ENCODE measurements at regions not wholly inside any gene's neighbourhood (a gene's known extent, or its start where the extent isn't known, plus 50 kb on each side); places are given as distances from the start of the nearest gene placed in this dataset.

GRCh38 chr16:79873825-79874224 is 273.3 kb upstream of the MAF start:
- no peaks in the 10 kb centered on the region for H3K4me1 ChIP-seq (ENCODE audit: control insufficient read depth, insufficient read depth, low read length)
- H3K27ac ChIP-seq (ENCODE audit: low read length), result no peak overlapping the region
- H3K36me3 ChIP-seq (ENCODE audit: control insufficient read depth, insufficient read depth, low read length), result no peaks in the 10 kb centered on the region
- ChIA-PET POLR2A (no interaction called here), CTCF (no interaction called here)
- H3K4me3 ChIP-seq (ENCODE audit: low read depth in 2 of 2, low read length in 2 of 2), result no peak overlapping the region
- TF ChIP-seq SIN3A (IDR thresholded peaks at IDR 0.05; ENCODE audit: borderline replicate concordance, insufficient read depth, low read depth, low read length), result no peak
- no peaks in the 10 kb centered on the region for H3K9me3 ChIP-seq (ENCODE audit: control insufficient read depth, insufficient read depth, low read depth, low read length)
- intact Hi-C loops (cut with micrococcal nuclease; ENCODE audit: unreplicated experiment) (no loop called here), in situ Hi-C loops (cut with HindIII; ENCODE audit: low pct_unique_long_range_greater_than_20kb, low sequenced_read_pairs) (no loop called here)
- no TSS peak for BruUV-seq (replicated peaks)
- DNase-seq (ENCODE audit: low read depth, low spot score), result no peak
- no peaks in the 10 kb centered on the region for H3K27me3 ChIP-seq (ENCODE audit: control insufficient read depth, insufficient read depth, low read length)
- ATAC-seq, result no peak

DNA sequence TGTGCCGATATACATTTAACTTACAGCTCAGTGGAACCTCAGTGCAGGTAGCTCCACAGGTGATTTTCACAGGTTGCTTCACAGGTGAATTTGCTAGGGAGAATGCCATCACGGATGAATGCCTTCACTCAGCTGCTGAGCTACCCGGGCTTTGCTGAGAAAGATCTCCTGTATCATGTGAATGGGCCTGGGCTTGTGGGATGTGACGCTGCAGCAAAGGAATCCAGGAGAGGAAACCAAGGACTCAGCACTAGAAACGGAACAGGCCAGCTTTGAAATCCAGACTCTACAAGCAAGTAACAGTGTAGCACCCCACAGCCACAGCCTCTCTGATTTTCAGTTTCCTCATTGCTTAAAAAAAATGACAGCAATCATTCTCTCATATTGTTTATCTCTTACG is 271.4 kb upstream of the MAF start:
- ChIA-PET POLR2A (no interaction called here), CTCF (no interaction called here)
- TF ChIP-seq TCF7L2 (IDR thresholded peaks at IDR 0.05; ENCODE audit: low read depth, low read length) (no peak), SIN3A (IDR thresholded peaks at IDR 0.05; ENCODE audit: borderline replicate concordance, insufficient read depth, low read depth, low read length) (no peak), POLR2AphosphoS5 (IDR thresholded peaks at IDR 0.05; ENCODE audit: low read depth, low read length) (no peak)
- TF ChIP-seq, protein P1, sequence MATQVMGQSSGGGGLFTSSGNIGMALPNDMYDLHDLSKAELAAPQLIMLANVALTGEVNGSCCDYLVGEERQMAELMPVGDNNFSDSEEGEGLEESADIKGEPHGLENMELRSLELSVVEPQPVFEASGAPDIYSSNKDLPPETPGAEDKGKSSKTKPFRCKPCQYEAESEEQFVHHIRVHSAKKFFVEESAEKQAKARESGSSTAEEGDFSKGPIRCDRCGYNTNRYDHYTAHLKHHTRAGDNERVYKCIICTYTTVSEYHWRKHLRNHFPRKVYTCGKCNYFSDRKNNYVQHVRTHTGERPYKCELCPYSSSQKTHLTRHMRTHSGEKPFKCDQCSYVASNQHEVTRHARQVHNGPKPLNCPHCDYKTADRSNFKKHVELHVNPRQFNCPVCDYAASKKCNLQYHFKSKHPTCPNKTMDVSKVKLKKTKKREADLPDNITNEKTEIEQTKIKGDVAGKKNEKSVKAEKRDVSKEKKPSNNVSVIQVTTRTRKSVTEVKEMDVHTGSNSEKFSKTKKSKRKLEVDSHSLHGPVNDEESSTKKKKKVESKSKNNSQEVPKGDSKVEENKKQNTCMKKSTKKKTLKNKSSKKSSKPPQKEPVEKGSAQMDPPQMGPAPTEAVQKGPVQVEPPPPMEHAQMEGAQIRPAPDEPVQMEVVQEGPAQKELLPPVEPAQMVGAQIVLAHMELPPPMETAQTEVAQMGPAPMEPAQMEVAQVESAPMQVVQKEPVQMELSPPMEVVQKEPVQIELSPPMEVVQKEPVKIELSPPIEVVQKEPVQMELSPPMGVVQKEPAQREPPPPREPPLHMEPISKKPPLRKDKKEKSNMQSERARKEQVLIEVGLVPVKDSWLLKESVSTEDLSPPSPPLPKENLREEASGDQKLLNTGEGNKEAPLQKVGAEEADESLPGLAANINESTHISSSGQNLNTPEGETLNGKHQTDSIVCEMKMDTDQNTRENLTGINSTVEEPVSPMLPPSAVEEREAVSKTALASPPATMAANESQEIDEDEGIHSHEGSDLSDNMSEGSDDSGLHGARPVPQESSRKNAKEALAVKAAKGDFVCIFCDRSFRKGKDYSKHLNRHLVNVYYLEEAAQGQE (IDR thresholded peaks at IDR 0.05; ENCODE audit: insufficient read depth in 1 of 2, low read depth in 2 of 2, low read length in 1 of 2), result no peak
- TF ChIP-seq, protein P2, sequence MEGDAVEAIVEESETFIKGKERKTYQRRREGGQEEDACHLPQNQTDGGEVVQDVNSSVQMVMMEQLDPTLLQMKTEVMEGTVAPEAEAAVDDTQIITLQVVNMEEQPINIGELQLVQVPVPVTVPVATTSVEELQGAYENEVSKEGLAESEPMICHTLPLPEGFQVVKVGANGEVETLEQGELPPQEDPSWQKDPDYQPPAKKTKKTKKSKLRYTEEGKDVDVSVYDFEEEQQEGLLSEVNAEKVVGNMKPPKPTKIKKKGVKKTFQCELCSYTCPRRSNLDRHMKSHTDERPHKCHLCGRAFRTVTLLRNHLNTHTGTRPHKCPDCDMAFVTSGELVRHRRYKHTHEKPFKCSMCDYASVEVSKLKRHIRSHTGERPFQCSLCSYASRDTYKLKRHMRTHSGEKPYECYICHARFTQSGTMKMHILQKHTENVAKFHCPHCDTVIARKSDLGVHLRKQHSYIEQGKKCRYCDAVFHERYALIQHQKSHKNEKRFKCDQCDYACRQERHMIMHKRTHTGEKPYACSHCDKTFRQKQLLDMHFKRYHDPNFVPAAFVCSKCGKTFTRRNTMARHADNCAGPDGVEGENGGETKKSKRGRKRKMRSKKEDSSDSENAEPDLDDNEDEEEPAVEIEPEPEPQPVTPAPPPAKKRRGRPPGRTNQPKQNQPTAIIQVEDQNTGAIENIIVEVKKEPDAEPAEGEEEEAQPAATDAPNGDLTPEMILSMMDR (IDR thresholded peaks at IDR 0.05), result no peak
- intact Hi-C loops (cut with micrococcal nuclease; ENCODE audit: unreplicated experiment), result no loop called here
- no peaks in the 10 kb centered on the region for H3K9me3 ChIP-seq (ENCODE audit: control insufficient read depth, insufficient read depth, low read depth, low read length)
- no peaks in the 10 kb centered on the region for H3K27me3 ChIP-seq (ENCODE audit: control insufficient read depth, insufficient read depth, low read length)
- no TSS peak for BruUV-seq (replicated peaks)
- no peak for DNase-seq (ENCODE audit: low read depth, low spot score)
- H3K4me3 ChIP-seq (ENCODE audit: low read depth in 2 of 2, low read length in 2 of 2), result no peak overlapping the region
- no peaks in the 10 kb centered on the region for H3K36me3 ChIP-seq (ENCODE audit: control insufficient read depth, insufficient read depth, low read length)
- no peak overlapping the region for H3K27ac ChIP-seq (ENCODE audit: low read length)
- in situ Hi-C loops (cut with HindIII; ENCODE audit: low pct_unique_long_range_greater_than_20kb, low sequenced_read_pairs), result no loop called here
- no peaks in the 10 kb centered on the region for H3K4me1 ChIP-seq (ENCODE audit: control insufficient read depth, insufficient read depth, low read length)
- no peak for ATAC-seq

- TF ChIP-seq SIN3A (IDR thresholded peaks at IDR 0.05; ENCODE audit: borderline replicate concordance, insufficient read depth, low read depth, low read length) (no peak), TCF7L2 (IDR thresholded peaks at IDR 0.05; ENCODE audit: low read depth, low read length) (no peak), POLR2AphosphoS5 (IDR thresholded peaks at IDR 0.05; ENCODE audit: low read depth, low read length) (no peak)
- TF ChIP-seq, protein P2 (IDR thresholded peaks at IDR 0.05), result no peak
- TF ChIP-seq, protein P1 (IDR thresholded peaks at IDR 0.05; ENCODE audit: insufficient read depth in 1 of 2, low read depth in 2 of 2, low read length in 1 of 2), result no peak
- no peaks in the 10 kb centered on the region for H3K36me3 ChIP-seq (ENCODE audit: control insufficient read depth, insufficient read depth, low read length)
- H3K9me3 ChIP-seq (ENCODE audit: control insufficient read depth, insufficient read depth, low read depth, low read length), result no peaks in the 10 kb centered on the region
- intact Hi-C loops (cut with micrococcal nuclease; ENCODE audit: unreplicated experiment) (no loop called here), in situ Hi-C loops (cut with HindIII; ENCODE audit: low pct_unique_long_range_greater_than_20kb, low sequenced_read_pairs) (no loop called here)
- no peak overlapping the region for H3K27ac ChIP-seq (ENCODE audit: low read length)
- no peaks in the 10 kb centered on the region for H3K27me3 ChIP-seq (ENCODE audit: control insufficient read depth, insufficient read depth, low read length)
- no peaks in the 10 kb centered on the region for H3K4me1 ChIP-seq (ENCODE audit: control insufficient read depth, insufficient read depth, low read length)
- ATAC-seq (no peak), DNase-seq (ENCODE audit: low read depth, low spot score) (no peak)
- H3K4me3 ChIP-seq (ENCODE audit: low read depth in 2 of 2, low read length in 2 of 2), result no peak overlapping the region
- BruUV-seq (replicated peaks), result no TSS peak
- ChIA-PET POLR2A (no interaction called here), CTCF (no interaction called here)
Measured at GRCh38 chr16:79870016-79870886, 269.7 kb upstream of the MAF start.
